ENCODE measurements at regions not wholly inside any gene's neighbourhood (a gene's known extent, or its start where the extent isn't known, plus 50 kb on each side); places are given as distances from the start of the nearest gene placed in this dataset.

DNA sequence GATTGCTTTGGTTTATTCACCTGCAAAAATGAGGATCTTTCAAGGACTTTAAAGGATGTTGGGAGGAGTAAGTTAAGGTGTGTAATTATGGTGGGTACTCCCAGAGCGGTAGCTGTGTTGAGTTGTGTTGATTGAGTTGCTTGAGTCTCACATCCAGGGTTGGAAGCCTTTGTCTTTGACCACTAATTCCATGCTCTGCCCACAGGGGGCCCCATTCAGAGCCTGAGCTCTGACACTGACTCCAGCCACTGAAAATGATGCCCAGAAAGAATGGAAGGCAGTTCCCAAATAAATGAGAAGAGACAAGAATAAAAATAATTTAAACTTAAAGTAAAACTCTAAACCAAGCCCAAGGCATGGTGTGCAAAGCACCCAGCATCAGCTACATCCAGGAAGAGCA, 237.4 kb upstream of the PWP1 start:
- no peak overlapping the region for H3K27ac ChIP-seq (ENCODE audit: low read depth, low read length)
- H3K4me3 ChIP-seq (ENCODE audit: low read length) = no peak overlapping the region
- no peaks in the 10 kb centered on the region for H3K9me3 ChIP-seq (ENCODE audit: insufficient read depth, low read depth, low read length)
- no peak overlapping the region for H3K9ac ChIP-seq (ENCODE audit: low read depth, low read length)
- peaks cover 13% of the 10 kb centered on the region for H3K4me1 ChIP-seq (ENCODE audit: insufficient read depth, low read length)
- no peaks in the 10 kb centered on the region for H3K27me3 ChIP-seq (ENCODE audit: insufficient read depth, low read length)
- 65% methylated on average over 1 of the region's 1 CpG for WGBS
- H3K36me3 ChIP-seq (ENCODE audit: insufficient read depth, low read length) = no peaks in the 10 kb centered on the region

DNA sequence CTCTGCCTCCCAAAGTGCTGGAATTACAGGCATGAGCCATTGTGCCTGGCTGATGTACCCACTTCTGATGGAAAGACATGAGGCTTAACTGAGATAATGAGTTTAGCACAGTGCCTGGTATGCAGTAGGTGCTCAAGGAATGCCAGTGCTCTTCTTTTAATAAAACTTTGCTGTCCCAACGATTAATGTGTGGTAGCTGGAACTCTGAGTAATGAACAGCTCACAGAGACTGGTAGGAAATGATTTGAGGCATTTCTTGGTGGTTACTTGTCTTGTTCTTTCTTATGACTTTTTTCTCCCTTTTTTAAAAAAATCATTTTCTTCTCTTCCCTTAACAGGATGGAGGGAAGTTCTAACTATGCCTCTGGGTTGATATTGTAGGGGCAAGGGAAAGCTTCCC, 235.7 kb upstream of the PWP1 start:
- Histone ChIP-seq H3K36me3 (ENCODE audit: insufficient read depth, low read length) (no peaks in the 10 kb centered on the region), H3K27ac (ENCODE audit: low read depth, low read length) (no peak overlapping the region), H3K27me3 (ENCODE audit: insufficient read depth, low read length) (no peaks in the 10 kb centered on the region), H3K4me1 (ENCODE audit: insufficient read depth, low read length) (peaks cover 13% of the 10 kb centered on the region), H3K4me3 (ENCODE audit: low read length) (no peak overlapping the region), H3K9ac (ENCODE audit: low read depth, low read length) (no peak overlapping the region), H3K9me3 (ENCODE audit: insufficient read depth, low read depth, low read length) (no peaks in the 10 kb centered on the region)
- 85% methylated on average over 1 of the region's 1 CpG for WGBS

- no peaks in the 10 kb centered on the region for H3K9me3 ChIP-seq (ENCODE audit: insufficient read depth, low read depth, low read length)
- 72% methylated on average over 2 of the region's 3 CpGs for WGBS
- H3K9ac ChIP-seq (ENCODE audit: low read depth, low read length) = no peak overlapping the region
- no peaks in the 10 kb centered on the region for H3K27me3 ChIP-seq (ENCODE audit: insufficient read depth, low read length)
- no peak overlapping the region for H3K27ac ChIP-seq (ENCODE audit: low read depth, low read length)
- H3K4me3 ChIP-seq (ENCODE audit: low read length) = no peak overlapping the region
- H3K36me3 ChIP-seq (ENCODE audit: insufficient read depth, low read length) = no peaks in the 10 kb centered on the region
- H3K4me1 ChIP-seq (ENCODE audit: insufficient read depth, low read length) = peaks cover 13% of the 10 kb centered on the region
Measured at GRCh38 chr12:107450541-107450940, 235.1 kb upstream of the PWP1 start.

DNA sequence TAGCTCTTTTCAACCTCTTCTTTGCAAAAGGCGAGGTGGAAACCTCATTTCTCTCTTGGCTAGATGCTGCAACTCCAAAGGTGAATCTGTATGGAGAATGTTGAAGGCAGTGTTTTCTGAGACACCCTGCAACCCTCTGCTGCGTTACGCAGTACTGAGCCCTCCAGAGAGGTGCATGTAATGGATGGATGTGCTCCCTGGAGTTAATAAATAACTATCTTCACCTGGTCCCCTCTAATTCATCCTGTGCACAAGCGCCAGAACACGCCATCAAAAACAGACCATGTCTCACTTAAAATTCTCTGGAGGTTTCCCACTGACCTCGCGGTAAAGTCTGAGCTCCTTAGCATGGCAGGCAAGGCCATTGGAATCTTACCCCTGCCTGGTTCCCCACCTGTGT, 234.4 kb upstream of the PWP1 start:
- WGBS = 91% methylated on average over 5 of the region's 7 CpGs
- no peak overlapping the region for H3K4me3 ChIP-seq (ENCODE audit: low read length)
- H3K9ac ChIP-seq (ENCODE audit: low read depth, low read length) = no peak overlapping the region
- H3K27ac ChIP-seq (ENCODE audit: low read depth, low read length) = no peak overlapping the region
- no peaks in the 10 kb centered on the region for H3K27me3 ChIP-seq (ENCODE audit: insufficient read depth, low read length)
- no peaks in the 10 kb centered on the region for H3K36me3 ChIP-seq (ENCODE audit: insufficient read depth, low read length)
- H3K4me1 ChIP-seq (ENCODE audit: insufficient read depth, low read length) = peaks cover 13% of the 10 kb centered on the region
- H3K9me3 ChIP-seq (ENCODE audit: insufficient read depth, low read depth, low read length) = no peaks in the 10 kb centered on the region

GRCh38 chr12:107454109-107454830, 231.3 kb upstream of the PWP1 start:
- Histone ChIP-seq H3K27ac (ENCODE audit: low read depth, low read length) (no peak overlapping the region), H3K36me3 (ENCODE audit: insufficient read depth, low read length) (no peaks in the 10 kb centered on the region), H3K9ac (ENCODE audit: low read depth, low read length) (no peak overlapping the region), H3K4me3 (ENCODE audit: low read length) (no peak overlapping the region), H3K9me3 (ENCODE audit: insufficient read depth, low read depth, low read length) (no peaks in the 10 kb centered on the region), H3K27me3 (ENCODE audit: insufficient read depth, low read length) (no peaks in the 10 kb centered on the region), H3K4me1 (ENCODE audit: insufficient read depth, low read length) (peaks cover 13% of the 10 kb centered on the region)
- 83% methylated on average over 4 of the region's 4 CpGs for WGBS

GRCh38 chr12:107457362-107457935, 228.2 kb upstream of the PWP1 start:
- no peaks in the 10 kb centered on the region for H3K27me3 ChIP-seq (ENCODE audit: insufficient read depth, low read length)
- no peaks in the 10 kb centered on the region for H3K4me1 ChIP-seq (ENCODE audit: insufficient read depth, low read length)
- H3K9me3 ChIP-seq (ENCODE audit: insufficient read depth, low read depth, low read length) = no peaks in the 10 kb centered on the region
- H3K27ac ChIP-seq (ENCODE audit: low read depth, low read length) = no peak overlapping the region
- H3K36me3 ChIP-seq (ENCODE audit: insufficient read depth, low read length) = no peaks in the 10 kb centered on the region
- no peak overlapping the region for H3K9ac ChIP-seq (ENCODE audit: low read depth, low read length)
- 91% methylated on average over 11 of the region's 11 CpGs for WGBS
- no peak overlapping the region for H3K4me3 ChIP-seq (ENCODE audit: low read length)

DNA sequence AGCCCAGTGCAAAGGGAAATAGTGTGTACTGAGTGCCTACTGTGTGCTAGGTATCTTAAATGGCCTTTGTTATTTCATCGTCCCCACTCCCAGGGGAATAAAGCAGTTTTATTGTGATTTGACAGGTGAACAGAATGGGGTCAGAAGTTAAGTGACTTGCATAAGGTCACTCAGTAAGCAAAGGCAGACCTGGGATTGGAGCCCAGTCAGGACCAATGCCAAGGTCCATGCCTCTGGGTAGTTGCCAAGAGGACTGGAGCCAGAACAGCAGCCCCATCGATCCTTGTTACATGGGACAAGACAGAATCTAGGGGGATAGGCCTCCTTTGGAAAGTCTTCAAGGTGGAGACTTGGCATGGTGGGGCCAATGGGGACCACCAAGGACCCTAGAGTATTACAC, 227.4 kb upstream of the PWP1 start:
- Histone ChIP-seq H3K4me1 (ENCODE audit: insufficient read depth, low read length) (no peaks in the 10 kb centered on the region), H3K27ac (ENCODE audit: low read depth, low read length) (no peak overlapping the region), H3K27me3 (ENCODE audit: insufficient read depth, low read length) (no peaks in the 10 kb centered on the region), H3K9me3 (ENCODE audit: insufficient read depth, low read depth, low read length) (no peaks in the 10 kb centered on the region), H3K9ac (ENCODE audit: low read depth, low read length) (no peak overlapping the region), H3K36me3 (ENCODE audit: insufficient read depth, low read length) (no peaks in the 10 kb centered on the region), H3K4me3 (ENCODE audit: low read length) (no peak overlapping the region)
- WGBS = 96% methylated on average over 2 of the region's 2 CpGs

- Histone ChIP-seq H3K36me3 (ENCODE audit: insufficient read depth, low read length) (no peaks in the 10 kb centered on the region), H3K9me3 (ENCODE audit: insufficient read depth, low read depth, low read length) (no peaks in the 10 kb centered on the region), H3K4me3 (ENCODE audit: low read length) (no peak overlapping the region), H3K27me3 (ENCODE audit: insufficient read depth, low read length) (no peaks in the 10 kb centered on the region), H3K4me1 (ENCODE audit: insufficient read depth, low read length) (no peaks in the 10 kb centered on the region), H3K27ac (ENCODE audit: low read depth, low read length) (no peak overlapping the region), H3K9ac (ENCODE audit: low read depth, low read length) (no peak overlapping the region)
- WGBS = 95% methylated on average over 2 of the region's 2 CpGs
Measured at GRCh38 chr12:107458990-107459389, 226.6 kb upstream of the PWP1 start.

DNA sequence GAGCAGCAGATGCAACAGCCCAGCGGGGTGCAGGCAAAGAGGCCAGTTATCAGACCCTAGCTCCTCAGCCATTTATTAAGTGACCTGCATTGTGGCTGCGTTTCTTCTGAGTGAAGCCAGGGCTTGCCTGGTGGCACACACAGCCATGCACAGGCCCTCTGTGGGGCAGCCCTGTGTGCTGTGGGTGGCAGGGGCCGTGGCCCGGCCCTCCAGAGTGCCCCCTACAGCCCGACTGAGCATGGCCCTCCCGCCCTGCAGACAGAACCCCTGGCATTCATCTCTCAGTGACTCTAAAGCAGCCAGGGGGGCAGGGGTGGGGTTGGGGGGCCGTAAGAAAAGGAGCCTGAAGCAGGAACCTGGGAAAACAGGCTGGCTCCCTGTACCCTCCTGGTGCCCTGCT, 226.0 kb upstream of the PWP1 start:
- no peak overlapping the region for H3K4me3 ChIP-seq (ENCODE audit: low read length)
- 77% methylated on average over 7 of the region's 7 CpGs for WGBS
- H3K9me3 ChIP-seq (ENCODE audit: insufficient read depth, low read depth, low read length) = no peaks in the 10 kb centered on the region
- no peaks in the 10 kb centered on the region for H3K4me1 ChIP-seq (ENCODE audit: insufficient read depth, low read length)
- H3K9ac ChIP-seq (ENCODE audit: low read depth, low read length) = no peak overlapping the region
- no peak overlapping the region for H3K27ac ChIP-seq (ENCODE audit: low read depth, low read length)
- H3K36me3 ChIP-seq (ENCODE audit: insufficient read depth, low read length) = no peaks in the 10 kb centered on the region
- H3K27me3 ChIP-seq (ENCODE audit: insufficient read depth, low read length) = no peaks in the 10 kb centered on the region

GRCh38 chr12:107461222-107461975, 224.2 kb upstream of the PWP1 start:
- Histone ChIP-seq H3K4me1 (ENCODE audit: insufficient read depth, low read length) (no peaks in the 10 kb centered on the region), H3K27ac (ENCODE audit: low read depth, low read length) (no peak overlapping the region), H3K9ac (ENCODE audit: low read depth, low read length) (no peak overlapping the region), H3K4me3 (ENCODE audit: low read length) (no peak overlapping the region), H3K9me3 (ENCODE audit: insufficient read depth, low read depth, low read length) (no peaks in the 10 kb centered on the region), H3K36me3 (ENCODE audit: insufficient read depth, low read length) (no peaks in the 10 kb centered on the region), H3K27me3 (ENCODE audit: insufficient read depth, low read length) (no peaks in the 10 kb centered on the region)
- WGBS = 87% methylated on average over 6 of the region's 6 CpGs

GRCh38 chr12:107462428-107463332, 222.9 kb upstream of the PWP1 start:
- no peak overlapping the region for H3K27ac ChIP-seq (ENCODE audit: low read depth, low read length)
- H3K27me3 ChIP-seq (ENCODE audit: insufficient read depth, low read length) = no peaks in the 10 kb centered on the region
- no peak overlapping the region for H3K9ac ChIP-seq (ENCODE audit: low read depth, low read length)
- 96% methylated on average over 4 of the region's 4 CpGs for WGBS
- H3K4me3 ChIP-seq (ENCODE audit: low read length) = no peak overlapping the region
- H3K4me1 ChIP-seq (ENCODE audit: insufficient read depth, low read length) = 0 out of 2 replicates have a peak, but pooled peaks cover 3% of the 10 kb centered on the region
- H3K9me3 ChIP-seq (ENCODE audit: insufficient read depth, low read depth, low read length) = no peaks in the 10 kb centered on the region
- H3K36me3 ChIP-seq (ENCODE audit: insufficient read depth, low read length) = no peaks in the 10 kb centered on the region

Measured in HUES64 (cell line).